T-cell (primary cell): ENCODE measurements at regions not wholly inside any gene's neighbourhood (a gene's known extent, or its start where the extent isn't known, plus 50 kb on each side); places are given as distances from the start of the nearest gene placed in this dataset.

ENCODE experiments used
- ATAC-seq, 4 experiments: fragments of 200-7000 bp in 3 of 4; fragments of 150-1000 bp in 1 of 4; cut with Tn5 transposase; replicated peaks in 1 of 4; 1 replicate in 3 of 4; 2 replicates in 1 of 4; pipeline ENCODE4 v1.10.0; 2021; ENCODE audit warnings: moderate library complexity in 3 of 4, mild to moderate bottlenecking in 2 of 4, moderate number of reproducible peaks in 1 of 4
- CTCF ChIA-PET, 2 donors: fragments of 300-600 bp; sonication (Branson Sonifier 250); formaldehyde crosslinking; loops; one replicate each; lab custom pipeline; 2022; ENCODE audit warnings: antibody characterized with exemption in 2 of 2; lab: Charles Lee
- POLR2A ChIA-PET, 2 donors: fragments of 300-600 bp; sonication (Branson Sonifier 250); formaldehyde crosslinking; loops; one replicate each; lab custom pipeline; 2022; ENCODE audit warnings: antibody characterized with exemption in 2 of 2; lab: Charles Lee
- DNase-seq, 35 experiments: peaks; one replicate each; pipeline versions ENCODE4 v3.0.0 to v3.0.0-alpha.2; 2013 to 2023
- H3K27ac ChIP-seq: one replicate; pipeline ENCODE4 v1.5.1; 2013; ENCODE audit warnings: low read length
- H3K27me3 ChIP-seq, 2 experiments: replicated peaks in 1 of 2; 1 replicate in 1 of 2; 2 replicates in 1 of 2; pipeline versions ENCODE4 v1.6.1 to v1.7.0; 2013; ENCODE audit warnings: low read length in 1 of 2, mixed read lengths in 1 of 2; ENCODE audit not compliant: control insufficient read depth in 2 of 2, insufficient read depth in 2 of 2; ENCODE audit errors: extremely low read depth in 1 of 2
- H3K36me3 ChIP-seq, 2 donors: 1 replicate in 1 of 2; 2 replicates in 1 of 2; pipeline versions ENCODE4 v1.6.1 to v1.7.0; 2013; ENCODE audit warnings: low read length in 1 of 2; ENCODE audit not compliant: control insufficient read depth in 2 of 2, insufficient read depth in 1 of 2; ENCODE audit errors: extremely low read depth in 1 of 2
- H3K4me1 ChIP-seq, 2 experiments: 1 replicate in 1 of 2; 2 replicates in 1 of 2; pipeline versions ENCODE4 v1.6.1 to v1.7.0; 2013; ENCODE audit warnings: low read length in 2 of 2, mixed read lengths in 1 of 2; ENCODE audit not compliant: insufficient read depth in 2 of 2, control insufficient read depth in 1 of 2; ENCODE audit errors: extremely low read depth in 1 of 2
- H3K4me3 ChIP-seq, 2 donors: 1 replicate in 1 of 2; 2 replicates in 1 of 2; pipeline versions ENCODE4 v1.5.1 to v1.7.0; 2013; ENCODE audit warnings: mild to moderate bottlenecking in 2 of 2, low read length in 1 of 2, moderate library complexity in 1 of 2; ENCODE audit not compliant: control insufficient read depth in 1 of 2; ENCODE audit errors: extremely low read depth in 1 of 2
- H3K9me3 ChIP-seq: 2 replicates; pipeline ENCODE4 v1.7.0; 2013
- H3K27ac Mint-ChIP-seq, 2 donors: one replicate each; pipeline ENCODE4 v1.8.0; 2020 to 2021; ENCODE audit warnings: mild to moderate bottlenecking in 2 of 2, mixed read lengths in 2 of 2
- H3K27me3 Mint-ChIP-seq, 2 donors: one replicate each; pipeline ENCODE4 v1.8.0; 2021 to 2022; ENCODE audit warnings: mixed read lengths in 2 of 2
- H3K36me3 Mint-ChIP-seq: one replicate; pipeline ENCODE4 v1.8.0; 2021; ENCODE audit warnings: mixed read lengths
- H3K4me1 Mint-ChIP-seq, 3 donors: one replicate each; pipeline ENCODE4 v1.8.0; 2020 to 2022; ENCODE audit warnings: mixed read lengths in 3 of 3, mild to moderate bottlenecking in 1 of 3
- H3K4me3 Mint-ChIP-seq, 3 donors: one replicate each; pipeline ENCODE4 v1.8.0; 2020 to 2022; ENCODE audit warnings: mild to moderate bottlenecking in 3 of 3, mixed read lengths in 3 of 3, moderate library complexity in 3 of 3
- H3K9me3 Mint-ChIP-seq, 3 donors: one replicate each; pipeline ENCODE4 v1.8.0; 2020 to 2022; ENCODE audit warnings: mixed read lengths in 3 of 3
- WGBS: methylation state at CpG from one replicate; pipeline ENCODE4 v1.1.5; 2013; ENCODE audit warnings: missing lambda C conversion rate; ENCODE audit not compliant: insufficient coverage; 5-methylcytosine and 5-hydroxymethylcytosine counted together

DNA sequence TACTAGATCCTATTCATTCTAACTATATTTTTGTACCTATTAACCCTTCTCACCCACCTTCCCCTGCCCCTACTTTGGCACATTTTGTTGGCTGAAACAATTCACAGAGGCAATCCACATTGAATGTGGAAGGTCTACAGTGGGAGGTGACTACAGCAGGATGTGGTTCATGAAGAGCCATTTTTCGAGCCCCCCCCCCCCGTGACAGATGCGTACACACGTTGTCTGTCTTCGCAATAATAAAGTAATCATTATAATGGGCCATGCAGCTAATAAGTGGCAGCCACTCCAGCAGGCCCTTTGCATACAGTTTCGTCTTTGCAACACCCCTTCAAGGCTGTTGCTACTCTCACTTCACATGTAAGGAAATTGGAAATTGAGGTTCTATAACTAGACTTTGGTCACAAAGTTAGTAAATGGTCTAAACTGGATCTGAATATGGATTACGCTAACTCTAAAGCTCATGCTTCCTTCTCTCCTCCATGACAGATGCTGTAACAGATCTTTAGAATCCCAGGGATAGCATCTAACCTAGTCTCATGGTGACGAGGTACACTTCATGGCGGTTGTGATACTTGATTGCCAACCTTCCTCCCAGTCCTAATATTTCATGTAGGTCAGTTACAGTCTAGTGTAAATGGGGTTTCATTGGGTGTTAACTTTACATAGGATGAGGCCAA is 176.8 kb downstream of the MYCN start:
- H3K27me3 Mint-ChIP-seq: no peaks in the 10 kb centered on the region
- no peaks in the 10 kb centered on the region for H3K36me3 Mint-ChIP-seq
- Histone ChIP-seq H3K4me1 (no peaks in the 10 kb centered on the region), H3K27me3 (no peaks in the 10 kb centered on the region), H3K36me3 (no peaks in the 10 kb centered on the region), H3K4me3 (no peak overlapping the region), H3K27ac (no peak overlapping the region), H3K9me3 (no peaks in the 10 kb centered on the region)
- H3K9me3 Mint-ChIP-seq: peaks cover 0 to 9% (median 7%) of the 10 kb centered on the region in 3 donors
- H3K4me3 Mint-ChIP-seq: no peak overlapping the region
- no CpG with 5 or more reads among the region's 9 CpGs for WGBS
- no peak overlapping the region for H3K27ac Mint-ChIP-seq
- POLR2A ChIA-PET: no interaction called here
- no peaks in the 10 kb centered on the region for H3K4me1 Mint-ChIP-seq
- CTCF ChIA-PET: interaction anchor here in 1 of 2 donors (0.6 kb wide), 1 partner anchor 17 kb away, joined by 3 read pairs; no protein-coding TSS in a partner anchor
- no peak for ATAC-seq
- DNase-seq: no peak

DNA sequence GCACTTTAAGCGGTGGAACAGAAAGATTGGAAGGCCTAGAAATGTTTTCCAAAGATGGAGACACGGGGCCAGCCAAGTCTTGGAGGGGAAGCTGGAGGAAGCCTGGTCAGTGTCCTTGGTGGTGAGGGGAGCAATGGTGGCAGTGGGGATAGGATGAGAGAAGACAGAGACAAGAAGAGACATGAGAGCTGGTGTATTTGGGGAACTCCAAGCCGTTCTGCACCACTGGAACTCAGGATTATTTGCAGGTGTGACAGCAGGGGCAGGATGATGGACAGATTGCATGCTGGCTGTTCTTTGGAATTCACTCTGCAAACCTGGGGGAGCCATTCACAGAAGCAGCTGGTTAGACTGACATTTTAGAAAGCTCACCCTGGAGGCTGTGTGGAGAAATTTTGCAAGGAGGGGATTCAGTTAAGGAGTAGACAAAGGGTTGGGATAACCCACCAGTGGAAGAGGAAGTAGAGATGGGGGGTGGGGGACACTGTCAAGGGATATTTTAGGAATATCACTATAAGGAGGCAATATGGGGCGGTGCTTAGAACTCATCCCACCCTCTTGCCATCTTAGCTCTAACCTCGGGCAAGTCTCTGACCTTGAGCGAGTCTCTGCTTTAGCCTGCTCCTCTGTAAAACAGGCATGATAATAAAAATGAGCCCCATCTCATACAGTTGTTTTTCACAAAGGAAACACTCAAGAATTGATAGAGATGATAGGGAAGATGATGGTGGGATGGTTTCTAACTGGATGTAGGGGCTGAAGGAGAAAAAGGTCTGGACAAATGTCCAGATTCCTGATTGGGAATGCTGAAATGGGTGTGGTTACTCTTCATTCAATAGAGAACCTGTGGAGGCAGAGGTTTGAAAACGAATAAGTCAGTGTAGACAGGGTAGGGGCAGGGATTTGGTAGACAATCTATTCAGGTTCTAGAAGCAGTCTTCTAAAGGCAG is 175.8 kb downstream of the MYCN start:
- H3K27ac ChIP-seq: no peak overlapping the region
- ATAC-seq: no peak
- no peaks in the 10 kb centered on the region for H3K27me3 ChIP-seq
- ChIA-PET CTCF (no interaction called here), POLR2A (no interaction called here)
- no peaks in the 10 kb centered on the region for H3K4me1 ChIP-seq
- H3K27ac Mint-ChIP-seq: no peak overlapping the region
- no peaks in the 10 kb centered on the region for H3K36me3 ChIP-seq
- no peak for DNase-seq
- no peak overlapping the region for H3K4me3 Mint-ChIP-seq
- no peaks in the 10 kb centered on the region for H3K4me1 Mint-ChIP-seq
- H3K27me3 Mint-ChIP-seq: no peaks in the 10 kb centered on the region
- WGBS: 73% methylated on average over 3 of the region's 7 CpGs
- H3K9me3 ChIP-seq: no peaks in the 10 kb centered on the region
- no peaks in the 10 kb centered on the region for H3K9me3 Mint-ChIP-seq
- H3K4me3 ChIP-seq: no peak overlapping the region
- H3K36me3 Mint-ChIP-seq: no peaks in the 10 kb centered on the region

DNA sequence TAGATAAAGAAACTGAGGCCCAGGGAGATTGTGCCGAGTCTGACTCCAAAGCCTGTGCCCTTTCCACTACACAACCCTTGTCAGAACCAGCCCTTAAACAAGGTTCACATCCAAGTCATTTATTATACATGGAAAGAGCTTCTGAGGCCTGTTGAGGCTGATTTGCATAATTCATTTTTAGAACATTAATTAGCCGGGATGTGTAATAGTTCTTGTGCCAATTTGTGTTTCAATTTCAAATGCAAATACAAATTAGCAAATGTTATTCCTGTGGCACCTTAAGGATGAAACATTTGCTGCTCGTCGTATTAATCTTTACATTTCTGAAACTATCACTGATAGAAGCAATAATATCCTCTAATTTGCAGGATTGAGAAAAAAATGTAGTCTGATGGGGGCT is 174.9 kb downstream of the MYCN start:
- no peak overlapping the region for H3K27ac Mint-ChIP-seq
- no peak overlapping the region for H3K4me3 ChIP-seq
- ChIA-PET CTCF (no interaction called here), POLR2A (interaction anchor here in 1 of 2 donors (0.6 kb wide), 1 partner anchor 233 kb away, joined by 9 read pairs; no protein-coding TSS in a partner anchor)
- H3K4me1 ChIP-seq: no peaks in the 10 kb centered on the region
- H3K9me3 Mint-ChIP-seq: no peaks in the 10 kb centered on the region
- H3K27me3 ChIP-seq: no peaks in the 10 kb centered on the region
- DNase-seq (no peak), ATAC-seq (no peak)
- WGBS: no CpG with 5 or more reads among the region's 4 CpGs
- no peaks in the 10 kb centered on the region for H3K36me3 Mint-ChIP-seq
- H3K4me1 Mint-ChIP-seq: no peaks in the 10 kb centered on the region
- no peaks in the 10 kb centered on the region for H3K27me3 Mint-ChIP-seq
- H3K27ac ChIP-seq: no peak overlapping the region
- H3K9me3 ChIP-seq: no peaks in the 10 kb centered on the region
- H3K36me3 ChIP-seq: no peaks in the 10 kb centered on the region
- H3K4me3 Mint-ChIP-seq: no peak overlapping the region

DNA sequence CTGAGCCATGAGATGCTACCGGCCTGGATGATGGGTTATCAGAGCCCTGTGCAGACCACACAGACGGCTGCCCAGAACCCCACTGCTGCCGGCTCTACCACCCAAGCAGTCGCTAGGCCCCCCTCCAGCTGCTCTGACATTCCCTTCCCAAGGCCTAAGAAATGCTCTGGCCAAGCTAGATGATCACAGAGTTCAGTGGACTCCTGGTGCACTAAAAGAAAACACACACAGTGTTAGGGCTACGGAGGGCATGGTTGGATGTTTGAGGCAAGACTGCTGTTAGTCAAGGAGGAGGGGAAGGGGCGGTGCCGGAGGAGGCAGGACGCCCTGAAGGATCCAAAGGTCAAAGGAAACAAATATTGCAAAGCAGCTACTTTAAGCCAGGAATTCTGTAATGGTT is 174.5 kb downstream of the MYCN start:
- no peaks in the 10 kb centered on the region for H3K36me3 Mint-ChIP-seq
- POLR2A ChIA-PET: interaction anchor here in 1 of 2 donors (0.6 kb wide), 1 partner anchor 232 kb away, joined by 9 read pairs; no protein-coding TSS in a partner anchor
- CTCF ChIA-PET: no interaction called here
- no peak overlapping the region for H3K27ac Mint-ChIP-seq
- H3K4me1 ChIP-seq: no peaks in the 10 kb centered on the region
- H3K27me3 Mint-ChIP-seq: no peaks in the 10 kb centered on the region
- ATAC-seq (no peak), DNase-seq (no peak)
- H3K4me1 Mint-ChIP-seq: no peaks in the 10 kb centered on the region
- no peaks in the 10 kb centered on the region for H3K27me3 ChIP-seq
- H3K4me3 Mint-ChIP-seq: no peak overlapping the region
- H3K9me3 ChIP-seq: no peaks in the 10 kb centered on the region
- no peaks in the 10 kb centered on the region for H3K36me3 ChIP-seq
- no peak overlapping the region for H3K27ac ChIP-seq
- H3K9me3 Mint-ChIP-seq: no peaks in the 10 kb centered on the region
- no peak overlapping the region for H3K4me3 ChIP-seq
- WGBS: 83% methylated on average over 4 of the region's 8 CpGs

DNA sequence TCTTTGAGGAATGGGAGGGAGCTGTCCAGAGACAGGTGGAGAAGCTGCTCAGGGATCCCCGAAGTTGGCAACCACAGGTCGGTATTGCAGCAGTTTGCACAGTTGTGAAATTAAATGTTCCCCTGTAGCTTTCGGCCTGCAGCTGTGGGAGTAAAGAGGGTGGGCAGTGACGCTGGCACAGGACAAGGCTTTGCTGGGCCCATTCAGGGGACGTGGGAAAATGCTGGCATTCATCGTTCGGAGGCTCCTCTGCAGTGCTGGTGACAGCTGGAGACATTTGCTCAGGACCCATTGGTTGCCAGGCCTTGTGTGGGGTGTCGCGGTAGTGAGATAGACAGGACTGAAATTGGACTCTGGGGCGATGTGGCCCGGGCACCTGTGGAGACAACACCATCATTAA is 173.7 kb downstream of the MYCN start:
- Histone ChIP-seq H3K36me3 (no peaks in the 10 kb centered on the region), H3K9me3 (no peaks in the 10 kb centered on the region), H3K4me3 (no peak overlapping the region), H3K27ac (no peak overlapping the region), H3K4me1 (no peaks in the 10 kb centered on the region), H3K27me3 (no peaks in the 10 kb centered on the region)
- ChIA-PET POLR2A (no interaction called here), CTCF (no interaction called here)
- Mint-ChIP-seq H3K4me1 (no peaks in the 10 kb centered on the region), H3K27ac (no peak overlapping the region), H3K27me3 (no peaks in the 10 kb centered on the region), H3K4me3 (no peak overlapping the region), H3K36me3 (no peaks in the 10 kb centered on the region), H3K9me3 (no peaks in the 10 kb centered on the region)
- no peak for DNase-seq
- 91% methylated on average over 11 of the region's 11 CpGs for WGBS
- no peak for ATAC-seq

DNA sequence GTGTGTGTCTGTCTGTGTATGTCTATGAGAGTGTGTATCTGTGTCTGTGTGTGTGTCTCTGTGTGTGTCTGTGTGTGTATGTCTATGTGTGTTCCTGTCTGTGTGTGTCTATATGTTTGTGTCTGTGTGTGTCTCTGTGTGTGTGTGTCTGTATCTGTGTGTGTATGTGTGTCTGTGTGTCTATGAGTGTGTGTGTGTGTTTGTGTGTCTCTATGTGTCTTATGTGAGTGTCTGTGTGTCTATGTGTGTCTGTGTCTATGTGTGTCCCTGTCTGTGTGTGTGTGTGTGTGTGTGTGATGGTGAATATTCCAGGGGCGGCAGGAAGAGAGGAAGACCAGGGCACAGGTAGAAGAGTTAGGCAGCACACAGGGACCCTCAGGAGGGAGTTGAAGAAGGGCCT is 173.2 kb downstream of the MYCN start:
- Mint-ChIP-seq H3K4me1 (no peaks in the 10 kb centered on the region), H3K27ac (no peak overlapping the region), H3K9me3 (no peaks in the 10 kb centered on the region), H3K27me3 (no peaks in the 10 kb centered on the region), H3K36me3 (no peaks in the 10 kb centered on the region), H3K4me3 (no peak overlapping the region)
- WGBS: 75% methylated on average over 1 of the region's 1 CpG
- CTCF ChIA-PET: no interaction called here
- DNase-seq (no peak), ATAC-seq (no peak)
- H3K27ac ChIP-seq: no peak overlapping the region
- no peak overlapping the region for H3K4me3 ChIP-seq
- POLR2A ChIA-PET: no interaction called here
- H3K36me3 ChIP-seq: no peaks in the 10 kb centered on the region
- no peaks in the 10 kb centered on the region for H3K4me1 ChIP-seq
- H3K9me3 ChIP-seq: no peaks in the 10 kb centered on the region
- H3K27me3 ChIP-seq: no peaks in the 10 kb centered on the region
